ENCODE measurements at regions not wholly inside any gene's neighbourhood (a gene's known extent, or its start where the extent isn't known, plus 50 kb on each side); places are given as distances from the start of the nearest gene placed in this dataset.
A peak's percentile ranks its signal among the peaks of the same experiment; 100 is the strongest.

DNA sequence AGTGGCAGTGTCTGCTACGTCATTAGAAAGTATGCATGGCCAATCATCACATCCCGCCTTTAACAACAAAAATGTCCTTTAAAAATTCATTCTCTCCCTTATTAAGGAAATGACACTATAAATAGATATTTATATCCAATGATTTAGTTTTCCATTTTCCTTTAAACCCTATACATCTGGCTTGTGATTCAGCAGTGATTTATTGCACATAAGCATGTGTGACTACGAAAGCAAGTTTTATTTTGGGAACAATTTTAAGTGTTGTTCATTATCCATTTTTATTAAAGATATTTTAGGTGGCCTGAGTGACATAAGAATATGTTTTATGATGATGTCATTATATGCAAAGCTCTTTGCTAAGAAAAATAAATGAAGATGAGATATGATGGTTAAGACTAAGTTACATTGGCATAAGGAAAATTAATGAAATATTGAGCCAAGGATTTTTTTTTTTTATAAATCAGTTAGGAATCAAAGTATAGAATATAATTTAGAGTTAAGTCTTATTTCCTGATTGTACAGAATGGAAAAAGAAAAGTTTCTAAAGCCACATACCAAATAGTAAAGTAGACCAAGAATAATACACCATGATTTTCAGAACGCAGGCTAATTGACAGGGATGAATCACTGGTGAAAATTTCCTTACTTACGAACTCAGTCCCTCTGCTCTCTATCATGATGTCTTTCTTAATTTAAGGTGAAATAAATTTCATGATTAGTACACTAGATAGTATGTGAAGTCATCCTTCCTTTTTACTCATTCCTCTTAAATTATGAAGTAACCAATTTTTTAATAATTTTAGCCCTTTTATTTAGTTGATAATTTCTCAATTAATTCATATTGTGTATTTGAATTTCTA lies 822.4 kb downstream of the FAT4 start:
- H3K9ac ChIP-seq, result no peak overlapping the region
- no peak for TF ChIP-seq Cebpa-rat (IDR thresholded peaks at IDR 0.05)
- no peak overlapping the region for H3K27ac ChIP-seq
- peaks cover 8% of the 10 kb centered on the region; the same call in 1 of the 2 replicates for H3K9me3 ChIP-seq
- H3K4me2 ChIP-seq, result no peak overlapping the region
- H3K36me3 ChIP-seq, result no peaks in the 10 kb centered on the region
- H3K4me1 ChIP-seq, result no peaks in the 10 kb centered on the region
- no peaks in the 10 kb centered on the region for H3K27me3 ChIP-seq
- no peaks in the 10 kb centered on the region for H4K20me1 ChIP-seq
- H3K4me3 ChIP-seq, result no peak overlapping the region

GRCh38 chr4:126137782-126138170 lies 823.0 kb downstream of the FAT4 start:
- Histone ChIP-seq H3K9ac (no peak overlapping the region), H3K27ac (no peak overlapping the region), H3K4me2 (no peak overlapping the region), H3K4me3 (no peak overlapping the region), H4K20me1 (no peaks in the 10 kb centered on the region), H3K4me1 (no peaks in the 10 kb centered on the region), H3K36me3 (no peaks in the 10 kb centered on the region), H3K27me3 (no peaks in the 10 kb centered on the region), H3K9me3 (peaks cover 8% of the 10 kb centered on the region; the same call in 1 of the 2 replicates)
- no peak for TF ChIP-seq Cebpa-rat (IDR thresholded peaks at IDR 0.05)

DNA sequence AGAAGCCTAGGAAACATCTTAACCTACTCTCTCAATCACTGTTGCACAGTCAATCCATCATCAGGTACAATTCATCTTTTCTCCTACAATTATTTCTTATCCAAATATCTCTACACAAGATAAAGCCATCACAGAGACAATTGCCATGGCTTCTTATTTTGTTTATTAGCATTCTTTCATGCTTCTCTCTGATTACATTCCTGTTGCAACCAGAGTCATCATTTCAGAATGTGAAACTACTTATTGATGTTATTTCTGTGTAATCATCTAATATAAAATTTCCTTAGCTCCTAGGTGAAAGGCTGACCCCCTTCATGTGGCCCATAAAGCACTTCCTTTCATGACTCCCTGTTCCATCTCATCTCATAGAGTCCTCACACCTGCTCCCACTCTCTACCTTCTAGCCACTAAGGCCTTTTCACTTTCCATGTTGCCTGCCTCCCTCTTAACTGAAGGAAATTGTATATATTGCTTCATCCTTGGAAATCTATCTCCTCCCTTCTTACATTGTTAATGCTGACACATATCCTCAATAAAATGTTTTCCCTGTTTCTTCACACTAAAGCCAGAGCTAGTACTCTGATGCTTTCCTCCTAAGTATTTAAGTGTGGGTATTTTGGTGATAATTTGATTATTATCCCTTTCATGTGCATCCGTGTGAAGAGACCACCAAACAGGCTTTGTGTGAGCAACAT lies 829.9 kb downstream of the FAT4 start:
- H3K27ac ChIP-seq, result no peak overlapping the region

GRCh38 chr4:126168484-126168883 lies 853.7 kb downstream of the FAT4 start:
- no peak overlapping the region for H3K4me3 ChIP-seq

More for the DNA sequence above, 829.9 kb downstream of the FAT4 start:
- TF ChIP-seq Cebpa-rat (IDR thresholded peaks at IDR 0.05), result no peak
- H3K27me3 ChIP-seq, result no peaks in the 10 kb centered on the region
- H4K20me1 ChIP-seq, result no peaks in the 10 kb centered on the region
- no peaks in the 10 kb centered on the region for H3K9me3 ChIP-seq
- H3K9ac ChIP-seq, result no peak overlapping the region
- H3K4me3 ChIP-seq, result no peak overlapping the region
- no peaks in the 10 kb centered on the region for H3K36me3 ChIP-seq
- no peaks in the 10 kb centered on the region for H3K4me1 ChIP-seq
- H3K4me2 ChIP-seq, result no peak overlapping the region

GRCh38 chr4:126172126-126172525 lies 857.4 kb downstream of the FAT4 start:
- TF ChIP-seq Cebpa-rat (IDR thresholded peaks at IDR 0.05), result no peak
- H3K36me3 ChIP-seq, result no peaks in the 10 kb centered on the region
- no peaks in the 10 kb centered on the region for H3K9me3 ChIP-seq
- H3K4me2 ChIP-seq, result peak overlapping the region; percentile 53
- H3K27me3 ChIP-seq, result no peaks in the 10 kb centered on the region
- no peak overlapping the region for H3K9ac ChIP-seq
- H4K20me1 ChIP-seq, result no peaks in the 10 kb centered on the region
- no peak overlapping the region for H3K27ac ChIP-seq
- no peak overlapping the region for H3K4me3 ChIP-seq
- peaks cover 14% of the 10 kb centered on the region for H3K4me1 ChIP-seq

More at GRCh38 chr4:126168484-126168883, 853.7 kb downstream of the FAT4 start:
- Histone ChIP-seq H3K9ac (no peak overlapping the region), H4K20me1 (no peaks in the 10 kb centered on the region), H3K27me3 (no peaks in the 10 kb centered on the region), H3K36me3 (no peaks in the 10 kb centered on the region), H3K4me2 (no peak overlapping the region), H3K9me3 (no peaks in the 10 kb centered on the region), H3K4me1 (peaks cover 14% of the 10 kb centered on the region), H3K27ac (no peak overlapping the region)
- no peak for TF ChIP-seq Cebpa-rat (IDR thresholded peaks at IDR 0.05)

- Histone ChIP-seq H3K27me3 (no peaks in the 10 kb centered on the region), H3K9me3 (no peaks in the 10 kb centered on the region), H4K20me1 (no peaks in the 10 kb centered on the region), H3K9ac (no peak overlapping the region), H3K4me1 (peaks cover 14% of the 10 kb centered on the region), H3K4me3 (no peak overlapping the region), H3K27ac (no peak overlapping the region), H3K4me2 (no peak overlapping the region), H3K36me3 (no peaks in the 10 kb centered on the region)
- TF ChIP-seq Cebpa-rat (IDR thresholded peaks at IDR 0.05), result no peak
Measured at GRCh38 chr4:126174627-126175026, 859.9 kb downstream of the FAT4 start.

DNA sequence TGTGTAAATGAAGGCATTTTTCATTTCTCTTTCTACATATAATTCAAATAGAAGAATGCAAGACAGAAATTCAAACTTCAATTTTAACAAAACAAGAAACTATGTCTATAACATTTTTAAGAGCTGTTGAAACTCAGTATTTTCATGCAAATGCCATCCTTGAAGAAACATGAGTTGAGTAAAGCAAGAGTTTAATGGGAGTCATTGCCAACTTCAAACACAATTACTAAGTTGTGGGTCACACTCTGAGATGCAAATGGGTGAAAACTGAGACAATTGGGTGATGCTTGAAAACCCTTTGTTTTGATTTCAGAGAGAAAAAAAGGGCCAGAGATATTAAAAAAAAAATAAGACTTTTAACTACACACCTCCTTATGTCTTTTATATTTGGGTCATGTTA lies 865.9 kb downstream of the FAT4 start:
- Histone ChIP-seq H3K4me1 (no peaks in the 10 kb centered on the region), H3K27me3 (no peaks in the 10 kb centered on the region), H3K27ac (no peak overlapping the region), H3K4me2 (no peak overlapping the region), H3K36me3 (no peaks in the 10 kb centered on the region), H3K4me3 (no peak overlapping the region), H3K9ac (no peak overlapping the region), H4K20me1 (no peaks in the 10 kb centered on the region), H3K9me3 (no peaks in the 10 kb centered on the region)
- no peak for TF ChIP-seq Cebpa-rat (IDR thresholded peaks at IDR 0.05)

DNA sequence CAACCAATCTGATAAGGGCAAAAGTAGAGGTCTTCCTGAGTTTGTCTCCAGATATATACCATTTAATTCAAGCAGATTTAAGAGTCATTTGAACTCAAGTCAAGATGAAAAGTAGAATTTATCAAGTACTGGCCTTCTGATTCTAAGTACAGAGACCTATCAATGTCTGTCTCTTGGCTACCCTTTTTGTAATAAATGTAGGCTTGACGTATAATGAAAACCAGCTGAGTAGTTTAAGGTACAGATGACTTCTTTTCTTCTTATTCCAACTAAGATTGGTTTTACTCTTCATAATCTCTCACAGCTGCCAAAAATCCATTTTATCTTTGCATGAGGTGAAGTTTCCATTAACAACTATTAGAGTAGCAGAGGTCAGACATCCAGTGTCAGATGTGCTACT lies 867.6 kb downstream of the FAT4 start:
- no peak overlapping the region for H3K4me2 ChIP-seq
- no peak for TF ChIP-seq Cebpa-rat (IDR thresholded peaks at IDR 0.05)
- H3K4me3 ChIP-seq, result no peak overlapping the region
- H3K27ac ChIP-seq, result no peak overlapping the region
- H4K20me1 ChIP-seq, result no peaks in the 10 kb centered on the region
- H3K9me3 ChIP-seq, result no peaks in the 10 kb centered on the region
- H3K27me3 ChIP-seq, result no peaks in the 10 kb centered on the region
- no peaks in the 10 kb centered on the region for H3K36me3 ChIP-seq
- no peaks in the 10 kb centered on the region for H3K4me1 ChIP-seq
- H3K9ac ChIP-seq, result no peak overlapping the region

DNA sequence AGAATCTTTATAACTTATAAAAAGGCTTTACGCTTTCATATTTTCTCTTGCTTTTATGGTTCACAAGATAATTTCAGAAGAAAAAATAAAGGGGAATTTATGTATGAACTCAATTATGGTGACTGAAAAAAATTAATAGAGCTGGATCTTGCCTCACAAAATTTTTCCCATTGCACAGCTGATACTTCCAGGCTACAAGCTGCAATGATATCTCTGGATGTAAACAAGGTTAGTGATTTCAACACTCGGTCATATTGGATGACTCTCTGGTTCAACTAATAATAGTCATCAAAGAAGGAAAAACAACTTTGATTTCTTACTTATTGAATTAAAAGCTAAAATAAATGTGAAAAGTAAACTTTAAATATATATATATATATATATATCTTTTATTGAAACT lies 868.0 kb downstream of the FAT4 start:
- Histone ChIP-seq H3K36me3 (no peaks in the 10 kb centered on the region), H4K20me1 (no peaks in the 10 kb centered on the region), H3K27me3 (no peaks in the 10 kb centered on the region), H3K9me3 (no peaks in the 10 kb centered on the region), H3K4me3 (no peak overlapping the region), H3K9ac (no peak overlapping the region), H3K27ac (no peak overlapping the region), H3K4me1 (no peaks in the 10 kb centered on the region), H3K4me2 (no peak overlapping the region)
- TF ChIP-seq Cebpa-rat (IDR thresholded peaks at IDR 0.05), result no peak

- TF ChIP-seq Cebpa-rat (IDR thresholded peaks at IDR 0.05), result no peak
- no peaks in the 10 kb centered on the region for H3K27me3 ChIP-seq
- H3K36me3 ChIP-seq, result no peaks in the 10 kb centered on the region
Measured at GRCh38 chr4:126183206-126183605, 868.5 kb downstream of the FAT4 start.

More at GRCh38 chr4:126183206-126183605, 868.5 kb downstream of the FAT4 start:
- no peaks in the 10 kb centered on the region for H3K9me3 ChIP-seq
- H3K4me1 ChIP-seq, result no peaks in the 10 kb centered on the region
- no peak overlapping the region for H3K4me2 ChIP-seq
- H3K4me3 ChIP-seq, result no peak overlapping the region
- no peak overlapping the region for H3K27ac ChIP-seq
- no peak overlapping the region for H3K9ac ChIP-seq
- no peaks in the 10 kb centered on the region for H4K20me1 ChIP-seq

Measured in BLaER1 (cell line).